PC-3 (cell line): ENCODE measurements at regions not wholly inside any gene's neighbourhood (a gene's known extent, or its start where the extent isn't known, plus 50 kb on each side); places are given as distances from the start of the nearest gene placed in this dataset.

ENCODE experiments used
- ATAC-seq: fragments of 200-7000 bp; cut with Tn5 transposase; 2 replicates; pipeline ENCODE4 v1.9.1; 2020; ENCODE audit warnings: mild to moderate bottlenecking, moderate library complexity
- BruUV-seq: library from RNA; stranded (reverse); fragments of 400-500 nt; replicated peaks from 2 replicates; lab custom pipeline; 2021; lab: Mats Ljungman, UMichigan
- CTCF ChIA-PET: fragments of 300-600 bp; sonication (Branson Sonifier 250); formaldehyde crosslinking; loops from one replicate; lab custom pipeline; 2022; ENCODE audit warnings: antibody characterized with exemption; lab: Charles Lee
- POLR2A ChIA-PET: fragments of 300-600 bp; sonication (Branson Sonifier 250); formaldehyde crosslinking; loops from one replicate; lab custom pipeline; 2022; ENCODE audit warnings: antibody characterized with exemption; ENCODE audit not compliant: unreplicated experiment; lab: Charles Lee
- DNase-seq: peaks from one replicate; pipeline ENCODE4 v3.0.0-alpha.2; 2015
- H2AFZ ChIP-seq: fragments of 300-600 bp; sonication (generic); 2 replicates; pipeline ENCODE4 v1.6.0; 2016; ENCODE audit warnings: antibody characterized with exemption, low read length
- H3F3A ChIP-seq: fragments of 300-600 bp; sonication (generic); one replicate; pipeline ENCODE4 v1.6.0; 2017; ENCODE audit warnings: antibody characterized with exemption, low read length, control low read depth, mild to moderate bottlenecking; ENCODE audit not compliant: unreplicated experiment
- H3K27ac ChIP-seq: fragments of 300-600 bp; sonication (generic); 2 replicates; pipeline ENCODE4 v1.5.1; 2016; ENCODE audit warnings: mild to moderate bottlenecking, low read length
- H3K27me3 ChIP-seq: fragments of 300-600 bp; sonication (generic); 2 replicates; pipeline ENCODE4 v1.6.1; 2016; ENCODE audit warnings: low read length, mixed read lengths
- H3K36me3 ChIP-seq: fragments of 300-600 bp; sonication (generic); 2 replicates; pipeline ENCODE4 v1.6.1; 2016; ENCODE audit warnings: low read depth, mixed run types, low read length, mixed read lengths
- H3K4me1 ChIP-seq: fragments of 300-600 bp; sonication (generic); 2 replicates; pipeline ENCODE4 v1.5.1; 2016; ENCODE audit warnings: low read length; ENCODE audit not compliant: insufficient read depth
- H3K4me2 ChIP-seq: fragments of 300-600 bp; sonication (generic); 2 replicates; pipeline ENCODE4 v1.6.0; 2016; ENCODE audit warnings: low read length
- H3K4me3 ChIP-seq: fragments of 300-600 bp; sonication (generic); 2 replicates; pipeline ENCODE4 v1.5.1; 2016; ENCODE audit warnings: mild to moderate bottlenecking, low read length, mixed read lengths
- H3K79me2 ChIP-seq: fragments of 300-600 bp; sonication (generic); 2 replicates; pipeline ENCODE4 v1.6.1; 2017; ENCODE audit warnings: low read length, mixed read lengths
- H3K9ac ChIP-seq: fragments of 300-600 bp; sonication (generic); 2 replicates; pipeline ENCODE4 v1.6.0; 2016; ENCODE audit warnings: mild to moderate bottlenecking, low read length
- H3K9me2 ChIP-seq: fragments of 300-600 bp; sonication (generic); replicated peaks from 2 replicates; pipeline ENCODE4 v1.6.1; 2016; ENCODE audit warnings: mixed run types, low read length, mixed read lengths
- H3K9me3 ChIP-seq: fragments of 300-600 bp; sonication (generic); 2 replicates; pipeline ENCODE4 v1.6.1; 2016; ENCODE audit warnings: low read length, mixed read lengths
- H4K20me1 ChIP-seq: fragments of 300-600 bp; sonication (generic); 2 replicates; pipeline ENCODE4 v1.6.1; 2016; ENCODE audit warnings: low read length, mixed read lengths
- EZH2 ChIP-seq: fragments of 300-600 bp; sonication (generic); IDR thresholded peaks from one replicate; pipeline ENCODE4 v1.6.1; 2017; ENCODE audit warnings: antibody characterized with exemption, mild to moderate bottlenecking, low read length; ENCODE audit not compliant: unreplicated experiment
- EZH2phosphoT487 ChIP-seq: fragments of 300-600 bp; sonication (generic); IDR thresholded peaks from 2 replicates; pipeline ENCODE4 v1.6.1; 2018; ENCODE audit warnings: mild to moderate bottlenecking, antibody characterized with exemption, low read length, borderline replicate concordance
- intact Hi-C: fragments of 100-400 bp; cut with micrococcal nuclease; formaldehyde crosslinking; loops from 2 replicates; pipeline ENCODE4 v1.9.0; 2023
- TF ChIP-seq, protein P1 (sequence below): fragments of 300-600 bp; sonication (generic); conservative IDR thresholded peaks from 2 replicates; pipeline ENCODE4 v1.5.1; 2017; ENCODE audit warnings: antibody characterized with exemption, low read depth, mild to moderate bottlenecking, low read length

DNA sequence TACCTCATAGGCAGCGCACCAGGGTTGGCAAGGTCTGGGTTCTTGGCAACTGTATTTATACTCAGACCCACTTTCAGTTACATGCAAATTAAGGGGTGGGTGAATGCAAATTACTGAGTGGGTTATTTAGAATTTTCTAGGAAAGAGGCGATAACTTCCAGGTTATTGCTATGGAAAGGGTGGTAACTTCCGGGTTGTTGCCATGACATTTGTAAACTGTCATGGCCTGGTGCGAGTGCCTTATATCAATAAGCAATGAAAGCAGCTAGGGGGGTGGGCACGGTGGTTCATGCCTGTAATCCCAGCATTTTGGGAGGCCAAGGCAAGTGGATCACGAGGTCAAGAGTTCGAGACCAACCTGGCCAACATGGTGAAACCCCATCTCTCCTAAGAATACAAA lies 57.5 kb upstream of the SLC7A3 start:
- no TSS peak for BruUV-seq

More for the DNA sequence above, 57.5 kb upstream of the SLC7A3 start:
- Histone ChIP-seq H4K20me1 (no peaks in the 10 kb centered on the region), H3K9me2 (no peaks in the 10 kb centered on the region), H3K27me3 (no peaks in the 10 kb centered on the region), H3K4me3 (no peak overlapping the region), H3K79me2 (no peaks in the 10 kb centered on the region), H3K9me3 (no peaks in the 10 kb centered on the region), H3K4me1 (no peaks in the 10 kb centered on the region), H3K27ac (no peak overlapping the region), H3F3A (no peaks in the 10 kb centered on the region), H2AFZ (no peak overlapping the region), H3K36me3 (no peaks in the 10 kb centered on the region), H3K4me2 (no peak overlapping the region), H3K9ac (no peak overlapping the region)
- ChIA-PET POLR2A (no interaction called here), CTCF (no interaction called here)
- DNase-seq (no peak), ATAC-seq (no peak)
- intact Hi-C loops: no loop called here
- TF ChIP-seq, protein P1, sequence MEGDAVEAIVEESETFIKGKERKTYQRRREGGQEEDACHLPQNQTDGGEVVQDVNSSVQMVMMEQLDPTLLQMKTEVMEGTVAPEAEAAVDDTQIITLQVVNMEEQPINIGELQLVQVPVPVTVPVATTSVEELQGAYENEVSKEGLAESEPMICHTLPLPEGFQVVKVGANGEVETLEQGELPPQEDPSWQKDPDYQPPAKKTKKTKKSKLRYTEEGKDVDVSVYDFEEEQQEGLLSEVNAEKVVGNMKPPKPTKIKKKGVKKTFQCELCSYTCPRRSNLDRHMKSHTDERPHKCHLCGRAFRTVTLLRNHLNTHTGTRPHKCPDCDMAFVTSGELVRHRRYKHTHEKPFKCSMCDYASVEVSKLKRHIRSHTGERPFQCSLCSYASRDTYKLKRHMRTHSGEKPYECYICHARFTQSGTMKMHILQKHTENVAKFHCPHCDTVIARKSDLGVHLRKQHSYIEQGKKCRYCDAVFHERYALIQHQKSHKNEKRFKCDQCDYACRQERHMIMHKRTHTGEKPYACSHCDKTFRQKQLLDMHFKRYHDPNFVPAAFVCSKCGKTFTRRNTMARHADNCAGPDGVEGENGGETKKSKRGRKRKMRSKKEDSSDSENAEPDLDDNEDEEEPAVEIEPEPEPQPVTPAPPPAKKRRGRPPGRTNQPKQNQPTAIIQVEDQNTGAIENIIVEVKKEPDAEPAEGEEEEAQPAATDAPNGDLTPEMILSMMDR: no peak
- TF ChIP-seq EZH2phosphoT487 (no peak), EZH2 (no peak)
